ENCODE measurements at regions not wholly inside any gene's neighbourhood (a gene's known extent, or its start where the extent isn't known, plus 50 kb on each side); places are given as distances from the start of the nearest gene placed in this dataset.

DNA sequence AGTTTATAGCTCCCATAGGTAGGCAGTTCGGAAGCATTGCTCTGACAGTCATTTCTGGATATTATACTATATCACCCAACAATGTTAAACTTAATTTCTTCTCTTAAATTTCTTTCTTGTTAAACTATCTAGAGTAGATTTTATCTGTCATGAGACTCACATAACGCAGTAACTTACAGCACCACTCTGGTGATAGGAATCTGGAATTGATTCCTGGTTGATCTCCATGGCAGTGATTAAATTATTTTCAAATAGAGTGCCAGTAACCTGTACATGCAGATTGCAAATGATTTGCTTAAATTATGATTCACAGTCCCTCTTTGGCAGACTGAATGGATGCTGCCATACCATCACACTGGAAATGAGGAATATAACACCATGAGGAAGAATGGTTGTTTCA, 722.1 kb downstream of the DACH1 start:
- H3K4me2 ChIP-seq (ENCODE audit: low read depth, low read length, poor library complexity, severe bottlenecking) = no peak overlapping the region
- no peaks in the 10 kb centered on the region for H3K27me3 ChIP-seq (ENCODE audit: insufficient read depth, low read length, poor library complexity, severe bottlenecking)
- no peaks in the 10 kb centered on the region for H3K36me3 ChIP-seq (ENCODE audit: insufficient read depth, low read length)
- no peak overlapping the region for H2AFZ ChIP-seq (ENCODE audit: low read length)
- no peak for TF ChIP-seq EZH2phosphoT487 (IDR thresholded peaks at IDR 0.05; ENCODE audit: borderline replicate concordance)
- TF ChIP-seq, protein P1, sequence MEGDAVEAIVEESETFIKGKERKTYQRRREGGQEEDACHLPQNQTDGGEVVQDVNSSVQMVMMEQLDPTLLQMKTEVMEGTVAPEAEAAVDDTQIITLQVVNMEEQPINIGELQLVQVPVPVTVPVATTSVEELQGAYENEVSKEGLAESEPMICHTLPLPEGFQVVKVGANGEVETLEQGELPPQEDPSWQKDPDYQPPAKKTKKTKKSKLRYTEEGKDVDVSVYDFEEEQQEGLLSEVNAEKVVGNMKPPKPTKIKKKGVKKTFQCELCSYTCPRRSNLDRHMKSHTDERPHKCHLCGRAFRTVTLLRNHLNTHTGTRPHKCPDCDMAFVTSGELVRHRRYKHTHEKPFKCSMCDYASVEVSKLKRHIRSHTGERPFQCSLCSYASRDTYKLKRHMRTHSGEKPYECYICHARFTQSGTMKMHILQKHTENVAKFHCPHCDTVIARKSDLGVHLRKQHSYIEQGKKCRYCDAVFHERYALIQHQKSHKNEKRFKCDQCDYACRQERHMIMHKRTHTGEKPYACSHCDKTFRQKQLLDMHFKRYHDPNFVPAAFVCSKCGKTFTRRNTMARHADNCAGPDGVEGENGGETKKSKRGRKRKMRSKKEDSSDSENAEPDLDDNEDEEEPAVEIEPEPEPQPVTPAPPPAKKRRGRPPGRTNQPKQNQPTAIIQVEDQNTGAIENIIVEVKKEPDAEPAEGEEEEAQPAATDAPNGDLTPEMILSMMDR (conservative IDR thresholded peaks at IDR 0.05; ENCODE audit: low read length) = no peak
- H3K9me3 ChIP-seq (ENCODE audit: insufficient read depth, low read depth, low read length) = no peaks in the 10 kb centered on the region
- H4K20me1 ChIP-seq (ENCODE audit: insufficient read depth, low read length, poor library complexity, severe bottlenecking) = no peaks in the 10 kb centered on the region
- H3K4me1 ChIP-seq (ENCODE audit: insufficient read depth, low read length, poor library complexity, severe bottlenecking) = no peaks in the 10 kb centered on the region
- no peak overlapping the region for H3K4me3 ChIP-seq (ENCODE audit: low read length, poor library complexity, severe bottlenecking)
- H3K9me2 ChIP-seq (replicated peaks; ENCODE audit: low read depth, low read length) = no peaks in the 10 kb centered on the region
- H3F3A ChIP-seq (ENCODE audit: low read depth) = no peaks in the 10 kb centered on the region
- H3K79me2 ChIP-seq (ENCODE audit: insufficient read depth, low read length) = no peaks in the 10 kb centered on the region
- H3K9ac ChIP-seq (ENCODE audit: low read depth, low read length, poor library complexity, severe bottlenecking) = no peak overlapping the region

DNA sequence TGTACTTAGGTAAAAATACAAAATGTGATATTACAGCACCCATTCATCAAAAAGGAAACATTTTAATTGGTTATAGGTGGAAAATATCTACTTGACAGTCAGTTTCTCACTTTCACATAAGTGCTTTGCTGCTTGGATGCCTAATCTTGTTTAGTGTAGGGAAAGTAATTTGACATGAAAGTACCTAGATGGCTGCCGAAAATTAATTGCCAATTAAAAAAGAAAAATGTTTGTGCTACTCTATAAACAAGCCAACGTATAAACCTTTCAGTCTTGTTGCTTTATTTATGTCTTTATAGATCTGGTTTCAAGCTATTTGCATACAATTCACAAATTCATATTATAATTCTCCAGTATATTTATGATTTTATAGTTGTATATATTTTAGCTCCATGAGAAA, 729.9 kb downstream of the DACH1 start:
- no peak overlapping the region for H3K4me2 ChIP-seq (ENCODE audit: low read depth, low read length, poor library complexity, severe bottlenecking)
- no peaks in the 10 kb centered on the region for H3K9me3 ChIP-seq (ENCODE audit: insufficient read depth, low read depth, low read length)
- TF ChIP-seq, protein P1 (conservative IDR thresholded peaks at IDR 0.05; ENCODE audit: low read length) = no peak
- no peak for TF ChIP-seq EZH2phosphoT487 (IDR thresholded peaks at IDR 0.05; ENCODE audit: borderline replicate concordance)
- H3K9ac ChIP-seq (ENCODE audit: low read depth, low read length, poor library complexity, severe bottlenecking) = no peak overlapping the region
- no peaks in the 10 kb centered on the region for H3K27me3 ChIP-seq (ENCODE audit: insufficient read depth, low read length, poor library complexity, severe bottlenecking)
- no peaks in the 10 kb centered on the region for H3K36me3 ChIP-seq (ENCODE audit: insufficient read depth, low read length)
- H3K9me2 ChIP-seq (replicated peaks; ENCODE audit: low read depth, low read length) = no peaks in the 10 kb centered on the region
- H3K4me3 ChIP-seq (ENCODE audit: low read length, poor library complexity, severe bottlenecking) = no peak overlapping the region
- H4K20me1 ChIP-seq (ENCODE audit: insufficient read depth, low read length, poor library complexity, severe bottlenecking) = no peaks in the 10 kb centered on the region
- H2AFZ ChIP-seq (ENCODE audit: low read length) = no peak overlapping the region
- no peaks in the 10 kb centered on the region for H3F3A ChIP-seq (ENCODE audit: low read depth)
- no peaks in the 10 kb centered on the region for H3K79me2 ChIP-seq (ENCODE audit: insufficient read depth, low read length)
- H3K4me1 ChIP-seq (ENCODE audit: insufficient read depth, low read length, poor library complexity, severe bottlenecking) = no peaks in the 10 kb centered on the region

DNA sequence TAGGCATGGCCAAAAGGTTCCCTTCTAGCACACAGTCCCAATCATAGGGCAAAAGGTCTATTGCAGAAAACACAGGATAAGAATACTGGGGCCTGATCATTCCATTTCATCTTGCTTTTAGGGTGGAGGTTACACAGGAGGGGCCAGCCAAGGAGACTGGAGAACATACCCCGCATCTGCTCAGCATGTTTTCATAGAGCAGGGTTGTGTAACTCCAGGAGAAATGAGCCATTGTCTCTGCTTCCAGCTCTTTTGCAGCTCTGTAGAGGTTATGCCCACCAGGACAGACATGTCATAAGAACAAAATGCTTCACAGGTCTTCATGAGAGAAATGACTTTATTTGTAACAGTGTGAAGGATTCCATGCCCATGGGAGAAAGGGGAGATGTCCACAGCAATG, 742.8 kb downstream of the DACH1 start:
- Histone ChIP-seq H3K36me3 (ENCODE audit: insufficient read depth, low read length) (no peaks in the 10 kb centered on the region), H3K4me3 (ENCODE audit: low read length, poor library complexity, severe bottlenecking) (no peak overlapping the region), H4K20me1 (ENCODE audit: insufficient read depth, low read length, poor library complexity, severe bottlenecking) (no peaks in the 10 kb centered on the region), H3K9ac (ENCODE audit: low read depth, low read length, poor library complexity, severe bottlenecking) (no peak overlapping the region), H3K4me1 (ENCODE audit: insufficient read depth, low read length, poor library complexity, severe bottlenecking) (no peaks in the 10 kb centered on the region), H3K9me2 (replicated peaks; ENCODE audit: low read depth, low read length) (no peaks in the 10 kb centered on the region), H2AFZ (ENCODE audit: low read length) (no peak overlapping the region), H3K79me2 (ENCODE audit: insufficient read depth, low read length) (no peaks in the 10 kb centered on the region), H3K9me3 (ENCODE audit: insufficient read depth, low read depth, low read length) (no peaks in the 10 kb centered on the region), H3K4me2 (ENCODE audit: low read depth, low read length, poor library complexity, severe bottlenecking) (no peak overlapping the region), H3K27me3 (ENCODE audit: insufficient read depth, low read length, poor library complexity, severe bottlenecking) (no peaks in the 10 kb centered on the region), H3F3A (ENCODE audit: low read depth) (no peaks in the 10 kb centered on the region)
- TF ChIP-seq, protein P1 (conservative IDR thresholded peaks at IDR 0.05; ENCODE audit: low read length) = no peak

Measured in Loucy (cell line).